NCI-H146 treated with DMSO at 0.1 percent for 48 hours (cell line): ENCODE measurements at regions not wholly inside any gene's neighbourhood (a gene's known extent, or its start where the extent isn't known, plus 50 kb on each side); places are given as distances from the start of the nearest gene placed in this dataset.

ENCODE experiments used
- DNase-seq: peaks from one replicate; lab custom pipeline; 2025; ENCODE audit not compliant: unreplicated experiment; lab: John Stamatoyannopoulos, UW

GRCh38 chr1:36582066-36582755 lies 99.5 kb upstream of the CSF3R start:
- no peak for DNase-seq

GRCh38 chr1:36580524-36580923 lies 97.8 kb upstream of the CSF3R start:
- peak; percentile 14 for DNase-seq

GRCh38 chr1:36579039-36579438 lies 96.3 kb upstream of the CSF3R start:
- no peak for DNase-seq

DNA sequence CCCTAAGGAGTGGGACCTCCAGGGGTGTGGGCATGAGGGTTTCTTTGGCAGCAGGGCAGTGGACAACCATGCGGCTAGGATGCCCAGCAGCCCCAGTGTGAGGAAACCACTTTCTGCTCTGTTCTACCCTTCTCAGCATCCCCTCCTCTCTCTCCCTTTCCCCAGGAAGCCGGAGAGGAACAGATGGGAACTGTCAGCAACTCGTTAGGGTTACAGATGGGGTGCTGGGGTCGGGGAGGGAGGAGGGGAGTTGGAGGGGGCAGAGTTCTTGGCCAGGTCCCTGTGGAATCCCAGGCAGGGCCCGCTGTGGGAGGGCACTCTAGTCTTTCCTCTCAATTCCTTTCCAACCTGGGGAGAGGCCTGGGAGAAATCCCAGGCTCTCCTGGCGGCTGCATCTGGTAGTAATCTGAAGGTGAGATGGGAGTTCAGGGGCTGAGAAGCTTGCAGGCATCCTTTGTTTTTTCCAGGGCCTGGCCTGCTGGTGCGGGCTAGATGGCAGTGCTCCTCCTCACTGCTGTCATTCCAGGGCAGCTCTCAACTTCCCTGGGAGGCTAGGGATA lies 93.9 kb upstream of the CSF3R start:
- DNase-seq, result no peak

GRCh38 chr1:36576118-36576517 lies 93.4 kb upstream of the CSF3R start:
- DNase-seq, result peak; percentile 2

- no peak for DNase-seq
Measured at GRCh38 chr1:36573445-36573844, 90.7 kb upstream of the CSF3R start.

- no peak for DNase-seq
Measured at GRCh38 chr1:36572906-36573305, 90.2 kb upstream of the CSF3R start.

DNA sequence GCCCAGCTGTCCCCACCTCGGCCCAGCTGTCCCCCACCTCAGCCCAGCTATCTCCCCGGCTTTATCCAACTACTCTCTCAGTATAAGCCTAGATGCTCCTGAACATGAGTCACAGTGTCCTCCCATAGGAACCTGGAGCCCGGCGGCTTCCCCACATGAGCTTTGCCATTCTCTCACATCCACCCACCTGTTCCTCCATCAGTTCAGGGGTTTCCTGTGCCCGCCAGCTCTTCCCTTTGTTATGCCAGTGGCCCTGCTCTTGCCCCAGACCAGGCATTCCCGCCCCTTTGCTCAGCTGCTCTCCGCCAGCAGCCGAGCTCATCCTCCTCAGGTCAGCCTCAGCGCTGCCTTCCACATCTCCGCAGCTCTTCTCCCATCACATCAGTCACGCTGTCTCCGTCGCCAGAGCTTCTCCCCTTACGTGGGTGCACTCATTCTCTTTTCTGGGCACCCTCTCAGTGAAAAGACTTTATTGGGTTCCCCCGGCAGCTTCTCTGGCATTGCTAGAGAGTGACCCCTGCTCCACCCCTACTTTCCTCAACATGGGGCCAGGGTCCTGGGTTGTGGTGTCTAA lies 89.5 kb upstream of the CSF3R start:
- no peak for DNase-seq

GRCh38 chr1:36571106-36571505 lies 88.4 kb upstream of the CSF3R start:
- no peak for DNase-seq

- no peak for DNase-seq
Measured at GRCh38 chr1:36570478-36571060, 87.9 kb upstream of the CSF3R start.

- DNase-seq, result no peak
Measured at GRCh38 chr1:36570006-36570405, 87.3 kb upstream of the CSF3R start.

DNA sequence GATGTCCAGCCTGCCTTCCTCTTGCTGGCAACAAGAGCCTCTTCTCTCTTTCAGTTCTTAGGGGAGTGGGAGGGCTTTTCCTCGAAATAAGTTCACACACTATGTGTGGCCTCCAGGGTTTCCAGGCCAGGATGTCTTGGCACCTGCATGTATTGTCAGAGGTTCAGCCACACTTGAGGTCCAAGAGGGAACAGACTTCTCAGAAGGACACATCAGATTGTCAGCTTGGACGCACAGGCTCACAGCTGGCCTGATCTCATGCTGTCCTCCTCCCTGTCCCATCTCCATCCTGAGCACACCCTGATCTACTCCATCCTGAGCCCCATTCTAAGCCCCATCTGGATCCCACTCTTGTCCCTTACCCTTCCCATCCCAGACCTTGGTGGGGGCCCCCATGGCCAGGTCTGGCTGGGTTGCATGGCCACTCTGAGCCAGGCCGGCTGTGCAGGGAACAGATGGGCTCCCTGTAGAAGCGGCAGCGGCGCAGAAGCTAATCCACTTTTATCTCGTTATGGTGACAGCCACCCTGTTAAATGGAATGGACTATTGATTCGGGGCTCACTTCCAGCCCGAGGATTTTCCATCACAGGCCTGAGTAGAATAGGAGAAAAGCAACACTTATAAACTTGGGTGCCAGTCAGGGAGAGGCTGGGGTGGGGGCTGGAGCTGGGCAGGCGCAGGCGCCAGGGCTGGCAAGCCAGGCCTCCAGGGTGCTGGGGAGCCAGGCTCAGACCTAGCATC lies 85.1 kb upstream of the CSF3R start:
- no peak for DNase-seq

- no peak for DNase-seq
Measured at GRCh38 chr1:36565576-36566501, 83.1 kb upstream of the CSF3R start.

GRCh38 chr1:36562181-36562685 lies 79.5 kb upstream of the CSF3R start:
- no peak for DNase-seq

DNA sequence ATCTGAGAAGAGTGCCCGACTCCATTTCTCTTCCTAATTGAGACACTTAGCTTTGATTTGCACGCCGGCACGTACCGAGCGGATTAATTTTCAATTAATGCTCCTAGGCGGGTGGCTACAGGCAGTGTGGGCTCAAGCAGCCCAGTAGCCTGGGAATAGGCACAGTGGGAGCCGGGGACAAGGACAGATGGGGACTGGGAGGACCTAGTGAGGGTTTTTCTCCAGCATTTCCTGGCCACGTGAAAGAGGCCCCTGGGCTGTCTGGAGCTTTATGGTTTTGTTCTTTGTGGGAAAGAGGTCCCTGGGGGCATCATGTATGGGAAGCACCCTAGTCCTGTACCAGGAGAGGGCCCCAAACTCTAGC lies 78.6 kb upstream of the CSF3R start:
- no peak for DNase-seq

GRCh38 chr1:36560621-36561360 lies 78.1 kb upstream of the CSF3R start:
- DNase-seq, result no peak

DNA sequence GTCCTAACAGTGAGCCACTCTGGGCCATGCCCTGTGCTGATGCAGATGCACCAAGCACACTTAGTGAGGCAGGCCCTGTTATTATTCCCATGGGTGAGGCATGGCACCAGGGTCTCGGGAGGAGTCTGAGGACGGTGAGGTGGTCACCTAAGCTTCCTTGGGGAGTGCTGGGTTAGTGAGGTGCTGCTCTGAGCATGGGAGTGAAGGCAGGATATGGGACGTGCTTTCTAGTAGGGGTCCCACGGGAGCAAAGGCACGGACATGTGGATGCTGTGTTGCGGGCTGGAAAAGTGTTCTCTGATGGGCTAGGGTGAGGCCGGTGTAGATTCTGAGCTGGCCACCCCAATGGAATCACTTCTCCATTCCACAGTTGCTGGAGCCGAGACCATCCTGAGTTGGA lies 77.5 kb upstream of the CSF3R start:
- DNase-seq, result no peak

- DNase-seq, result no peak
Measured at GRCh38 chr1:36559061-36559460, 76.3 kb upstream of the CSF3R start.

- DNase-seq, result no peak
Measured at GRCh38 chr1:36557041-36558000, 74.6 kb upstream of the CSF3R start.
